Endothelial cell of umbilical vein (primary cell): ENCODE measurements at regions not wholly inside any gene's neighbourhood (a gene's known extent, or its start where the extent isn't known, plus 50 kb on each side); places are given as distances from the start of the nearest gene placed in this dataset.
A peak's percentile ranks its signal among the peaks of the same experiment; 100 is the strongest.

Experiments
- BruUV-seq: library from RNA; stranded (reverse); fragments of 400-500 nt; replicated peaks from 2 replicates; lab custom pipeline; 2021; lab: Mats Ljungman, UMichigan
- CTCF ChIA-PET: fragments of 300-600, 350-600 bp; sonication (Branson Sonifier 250); formaldehyde crosslinking; loops from one replicate; lab custom pipeline; 2021; ENCODE audit warnings: antibody characterized with exemption, inconsistent platforms; lab: Charles Lee
- POLR2A ChIA-PET: fragments of 300-600, 350-600 bp; sonication (Branson Sonifier 250); formaldehyde crosslinking; loops from one replicate; lab custom pipeline; 2021; ENCODE audit warnings: antibody characterized with exemption, inconsistent platforms; lab: Charles Lee
- DNase-seq: peaks from one replicate; pipeline ENCODE4 v3.0.0-alpha.2; 2011; ENCODE audit warnings: low read depth, low spot score
- FAIRE-seq: peaks from 2 replicates; lab custom pipeline; 2011; peaks lifted over from hg19 to GRCh38; lab: Jason Lieb, UNC
- H2AFZ ChIP-seq: 2 replicates; pipeline ENCODE4 v1.6.0; 2012; ENCODE audit warnings: low read depth, low read length, control low read depth, inconsistent platforms
- H3K27ac ChIP-seq: 2 replicates; pipeline ENCODE4 v1.5.1; 2011; ENCODE audit warnings: low read depth, mild to moderate bottlenecking, control low read depth, low read length, moderate library complexity; ENCODE audit not compliant: insufficient read depth
- H3K27me3 ChIP-seq, 2 experiments: 2 replicates each; pipeline versions ENCODE4 v1.6.0 to v1.6.1; 2011; ENCODE audit warnings: low read length in 2 of 2, mixed read lengths in 1 of 2; ENCODE audit not compliant: control insufficient read depth in 2 of 2, insufficient read depth in 2 of 2
- H3K36me3 ChIP-seq, 2 experiments: 2 replicates in 1 of 2; 3 replicates in 1 of 2; pipeline ENCODE4 v1.5.1; 2011; ENCODE audit warnings: low read length in 2 of 2, mild to moderate bottlenecking in 1 of 2, moderate library complexity in 1 of 2; ENCODE audit not compliant: control insufficient read depth in 2 of 2, insufficient read depth in 2 of 2; ENCODE audit errors: extremely low read depth in 1 of 2
- H3K4me1 ChIP-seq: 3 replicates; pipeline ENCODE4 v1.5.1; 2011; ENCODE audit warnings: mild to moderate bottlenecking, low read length; ENCODE audit not compliant: control insufficient read depth, insufficient read depth; ENCODE audit errors: extremely low read depth
- H3K4me2 ChIP-seq: 2 replicates; pipeline ENCODE4 v1.6.1; 2011; ENCODE audit warnings: low read length, control low read depth, mixed read lengths; ENCODE audit not compliant: insufficient read depth
- H3K4me3 ChIP-seq, 3 experiments: fragments of 200-600 bp in 1 of 3; sonication (generic), shearing (Covaris generic) in 1 of 3; replicated peaks in 1 of 3; 2 replicates each; pipeline ENCODE4 v1.5.1; 2011 to 2016; ENCODE audit warnings: control low read depth in 3 of 3, low read length in 3 of 3, mild to moderate bottlenecking in 2 of 3, inconsistent platforms in 1 of 3, low read depth in 1 of 3, moderate library complexity in 1 of 3; ENCODE audit not compliant: insufficient read depth in 1 of 3
- H3K79me2 ChIP-seq: 2 replicates; pipeline ENCODE4 v1.6.0; 2012; ENCODE audit warnings: low read length, inconsistent platforms; ENCODE audit not compliant: control insufficient read depth, insufficient read depth
- H3K9ac ChIP-seq: replicated peaks from 2 replicates; pipeline ENCODE3; 2011; ENCODE audit warnings: low read length, control low read depth; ENCODE audit not compliant: insufficient read depth; ENCODE audit errors: extremely low read depth
- H3K9me1 ChIP-seq: replicated peaks from 3 replicates; pipeline ENCODE4 v1.6.0; 2011; ENCODE audit warnings: mild to moderate bottlenecking, low read length; ENCODE audit not compliant: control insufficient read depth, insufficient read depth; ENCODE audit errors: extremely low read depth
- H3K9me3 ChIP-seq: replicated peaks from 2 replicates; pipeline ENCODE4 v1.5.1; 2012; ENCODE audit warnings: low read length, inconsistent platforms; ENCODE audit not compliant: control insufficient read depth, insufficient read depth
- H4K20me1 ChIP-seq: replicated peaks from 2 replicates; pipeline ENCODE3; 2011; ENCODE audit warnings: mild to moderate bottlenecking, low read length; ENCODE audit not compliant: control insufficient read depth, insufficient read depth; ENCODE audit errors: extremely low read depth
- CTCF ChIP-seq, 2 donors: IDR thresholded peaks; 1 replicate in 1 of 2; 2 replicates in 1 of 2; pipeline ENCODE4 v1.5.1; 2011; ENCODE audit warnings: low read length in 2 of 2, mild to moderate bottlenecking in 2 of 2, moderate library complexity in 2 of 2, control low read depth in 1 of 2, inconsistent platforms in 1 of 2, low read depth in 1 of 2; ENCODE audit not compliant: insufficient read depth in 1 of 2; ENCODE audit errors: extremely low read depth in 1 of 2
- EZH2 ChIP-seq: IDR thresholded peaks from 2 replicates; pipeline ENCODE4 v1.6.1; 2012; ENCODE audit warnings: borderline replicate concordance, low read depth, mild to moderate bottlenecking, moderate library complexity, low read length, inconsistent platforms; ENCODE audit not compliant: severe bottlenecking
- FOS ChIP-seq: IDR thresholded peaks from 2 replicates; pipeline ENCODE4 v1.6.1; 2011; ENCODE audit warnings: mild to moderate bottlenecking, low read length, moderate library complexity, borderline replicate concordance; ENCODE audit not compliant: insufficient read depth
- GATA2 ChIP-seq: IDR thresholded peaks from 2 replicates; pipeline ENCODE4 v1.7.0; 2011; ENCODE audit warnings: low read depth, mild to moderate bottlenecking, moderate library complexity, mixed read lengths, low read length; ENCODE audit not compliant: insufficient read length, insufficient read depth
- JUN ChIP-seq: IDR thresholded peaks from 2 replicates; pipeline ENCODE4 v1.6.1; 2011; ENCODE audit warnings: borderline replicate concordance, low read depth; ENCODE audit not compliant: insufficient read length, insufficient read depth
- MAX ChIP-seq: IDR thresholded peaks from 2 replicates; pipeline ENCODE4 v1.6.1; 2011; ENCODE audit not compliant: insufficient read depth, insufficient read length
- MYC ChIP-seq: IDR thresholded peaks from one replicate; pipeline ENCODE4 v1.6.1; 2011; ENCODE audit warnings: mild to moderate bottlenecking, low read depth, low read length
- POLR2A ChIP-seq: IDR thresholded peaks from 2 replicates; pipeline ENCODE4 v1.6.1; 2012; ENCODE audit warnings: low read depth, mild to moderate bottlenecking, control low read depth, low read length
- POLR2AphosphoS5 ChIP-seq: IDR thresholded peaks from 2 replicates; pipeline ENCODE4 v1.6.1; 2012; ENCODE audit warnings: low read depth, mild to moderate bottlenecking, control low read depth, low read length, moderate library complexity; ENCODE audit not compliant: insufficient read depth
- dilution Hi-C: fragments of 300-500 bp; cut with MboI; formaldehyde crosslinking; loops from one replicate; pipeline ENCODE4 v1.15.0; 2019; ENCODE audit warnings: low sequenced_read_pairs; ENCODE audit not compliant: extremely low pct_ligation_motif_present
- intact Hi-C: fragments of 100-400 bp; cut with micrococcal nuclease; formaldehyde crosslinking; loops from one replicate; pipeline ENCODE4 v1.10.0; 2022

- dilution Hi-C loops, result no loop called here
- CTCF ChIA-PET, result interaction anchor here (0.7 kb wide), 1 partner anchor 11 kb away, joined by 3 read pairs; no protein-coding TSS in a partner anchor
- DNase-seq (peak; percentile 72), FAIRE-seq (peak; percentile 75)
- POLR2A ChIA-PET, result no interaction called here
- Histone ChIP-seq H4K20me1 (no peaks in the 10 kb centered on the region), H3K4me3 (no peak overlapping the region), H3K27me3 (no peaks in the 10 kb centered on the region), H3K9ac (no peak overlapping the region), H3K9me1 (no peaks in the 10 kb centered on the region), H3K4me2 (no peak overlapping the region), H3K9me3 (no peaks in the 10 kb centered on the region), H3K27ac (no peak overlapping the region), H3K4me1 (peaks cover 24% of the 10 kb centered on the region), H3K36me3 (no peaks in the 10 kb centered on the region), H2AFZ (no peak overlapping the region), H3K79me2 (no peaks in the 10 kb centered on the region)
- no TSS peak for BruUV-seq
- intact Hi-C loops, result loop anchor here (1.0 kb wide), 1 partner anchor 64 kb away; no protein-coding TSS in a partner anchor
- peak; percentile 75 for TF ChIP-seq GATA2
- no peak for TF ChIP-seq POLR2A
- TF ChIP-seq FOS, result no peak
- no peak for TF ChIP-seq JUN
These were observed 1126.3 kb upstream of the RAG2 start for GRCh38 chr11:37724315-37724714.

- DNase-seq (peak; percentile 77), FAIRE-seq (peak; percentile 77)
- Histone ChIP-seq H3K9me3 (no peaks in the 10 kb centered on the region), H3K9ac (peak overlapping the region; percentile 9), H3K4me2 (peak overlapping the region; percentile 13), H3K4me3 (no peak overlapping the region), H3K4me1 (peaks cover 21% of the 10 kb centered on the region), H3K27ac (peak overlapping the region; percentile 51), H3K79me2 (no peaks in the 10 kb centered on the region), H3K27me3 (no peaks in the 10 kb centered on the region), H3K36me3 (no peaks in the 10 kb centered on the region), H4K20me1 (no peaks in the 10 kb centered on the region), H2AFZ (peak overlapping the region; percentile 11), H3K9me1 (no peaks in the 10 kb centered on the region)
- no TSS peak for BruUV-seq
- POLR2A ChIA-PET, result no interaction called here
- dilution Hi-C loops, result no loop called here
- CTCF ChIA-PET, result interaction anchor here (0.9 to 1.4 kb wide), 5 partner anchors 10 to 1070 kb away, joined by 3 to 5 read pairs (median 3); no protein-coding TSS in a partner anchor
- TF ChIP-seq FOS (peak; percentile 81), GATA2 (peak; percentile 96), POLR2A (no peak), POLR2AphosphoS5 (no peak), CTCF (IDR thresholded peaks at IDR 0.05; ENCODE audit: extremely low read depth in 1 of 2, insufficient read depth in 1 of 2, low read depth in 1 of 2, low read length in 2 of 2) (no peak), MAX (no peak), JUN (peak; percentile 44), EZH2 (no peak), MYC (no peak)
- intact Hi-C loops, result no loop called here
These were observed 1123.4 kb upstream of the RAG2 start for GRCh38 chr11:37721485-37721884.
